GM12872 (cell line): ENCODE measurements at regions not wholly inside any gene's neighbourhood (a gene's known extent, or its start where the extent isn't known, plus 50 kb on each side); places are given as distances from the start of the nearest gene placed in this dataset.

Experiments
- CTCF ChIP-seq: IDR thresholded peaks from 3 replicates; pipeline ENCODE4 v1.5.1; 2011; ENCODE audit warnings: low read depth, mild to moderate bottlenecking, low read length, moderate library complexity; ENCODE audit not compliant: insufficient read depth

- TF ChIP-seq CTCF = no peak
These were observed 275.1 kb upstream of the RASGEF1B start for GRCh38 chr4:81746773-81747172.

- TF ChIP-seq CTCF = no peak
These were observed 274.4 kb upstream of the RASGEF1B start for GRCh38 chr4:81746071-81746470.

DNA sequence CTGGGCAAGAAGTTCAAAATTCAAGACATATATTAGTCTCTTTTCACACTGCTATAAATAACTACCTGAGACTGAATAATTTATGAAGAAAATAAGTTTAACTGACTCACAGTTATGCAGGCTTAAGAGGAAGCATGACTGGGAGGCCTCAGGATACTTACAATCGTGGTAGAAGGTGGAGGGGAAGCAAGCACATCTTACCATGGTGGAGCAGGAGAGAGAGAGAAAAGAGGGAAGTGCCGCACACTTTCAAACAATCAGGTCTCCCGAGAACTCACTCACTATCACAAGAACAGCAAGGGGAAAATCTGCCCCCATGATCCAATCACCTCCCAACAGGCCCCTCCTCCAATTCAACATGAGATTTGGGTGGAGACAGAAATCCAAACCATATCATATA lies 273.3 kb upstream of the RASGEF1B start:
- no peak for TF ChIP-seq CTCF

GRCh38 chr4:81743731-81744435 lies 272.2 kb upstream of the RASGEF1B start:
- no peak for TF ChIP-seq CTCF

DNA sequence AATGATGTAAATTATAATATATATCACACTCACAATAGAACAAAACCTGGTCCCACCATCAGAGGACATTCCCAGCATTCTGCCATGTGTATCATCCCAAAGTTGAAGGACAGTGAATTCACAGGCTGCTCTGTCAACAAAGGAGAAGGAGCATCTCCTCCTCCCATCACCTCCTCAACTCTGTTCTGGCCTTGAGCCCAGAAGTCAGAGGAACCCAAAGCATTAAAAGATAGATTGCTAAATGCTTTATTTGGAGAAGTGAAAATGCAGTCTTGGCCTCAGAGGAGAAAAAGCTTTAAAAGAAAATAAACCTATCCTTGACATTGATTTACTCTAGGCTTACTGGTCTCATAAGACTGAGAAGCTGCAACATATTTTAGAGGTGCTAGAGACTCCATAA lies 268.8 kb upstream of the RASGEF1B start:
- TF ChIP-seq CTCF = no peak

DNA sequence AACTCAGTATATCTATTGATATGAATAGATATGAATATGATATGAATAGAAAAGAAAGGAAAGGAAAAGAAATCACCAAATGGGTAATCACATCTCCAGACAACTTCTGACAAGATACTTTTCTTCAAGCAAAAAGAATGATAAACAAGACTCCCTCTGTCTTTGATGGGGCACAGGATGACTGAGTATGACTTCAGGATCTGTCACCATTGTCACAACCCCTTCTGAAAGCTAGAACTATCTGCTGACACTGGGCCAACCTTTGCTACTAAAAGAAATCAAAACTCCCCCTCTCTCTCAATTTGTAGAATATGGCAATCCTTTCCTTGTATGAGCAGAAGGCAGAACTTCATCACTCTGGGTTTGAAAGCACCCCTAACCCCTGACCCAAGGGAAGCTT lies 267.2 kb upstream of the RASGEF1B start:
- no peak for TF ChIP-seq CTCF

DNA sequence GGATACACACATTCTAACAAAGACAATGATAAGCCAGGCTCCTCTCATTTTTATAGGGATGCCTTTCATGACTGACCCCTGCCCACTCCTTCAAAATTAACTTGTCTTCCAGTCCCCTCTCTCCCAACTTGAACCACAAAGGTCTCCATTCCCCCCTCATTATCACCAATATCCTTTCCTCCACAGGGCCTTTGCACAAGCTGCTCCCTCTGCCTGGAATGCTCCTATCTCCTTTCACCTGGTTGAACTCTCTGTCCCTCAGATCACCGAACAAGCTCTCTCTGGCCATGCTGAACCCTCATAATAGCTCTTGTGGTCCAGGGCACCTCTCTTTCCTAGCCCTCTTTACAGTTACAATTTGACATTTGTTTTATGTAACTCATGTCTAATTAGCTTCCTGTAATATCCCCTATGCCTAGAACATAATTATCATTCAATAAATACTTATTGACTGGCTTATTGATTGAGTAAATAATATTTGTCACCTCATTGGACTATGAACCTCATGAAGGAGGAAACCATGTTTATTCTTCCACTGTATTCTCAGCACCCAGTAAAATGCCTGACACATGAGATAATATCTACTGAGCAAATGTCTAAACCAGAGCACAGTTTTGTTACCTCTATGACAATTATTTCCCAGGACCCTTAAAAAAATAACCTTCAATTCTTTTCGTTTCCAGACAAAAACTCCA lies 266.3 kb upstream of the RASGEF1B start:
- TF ChIP-seq CTCF = no peak
